ENCODE measurements at regions not wholly inside any gene's neighbourhood (a gene's known extent, or its start where the extent isn't known, plus 50 kb on each side); places are given as distances from the start of the nearest gene placed in this dataset.

DNA sequence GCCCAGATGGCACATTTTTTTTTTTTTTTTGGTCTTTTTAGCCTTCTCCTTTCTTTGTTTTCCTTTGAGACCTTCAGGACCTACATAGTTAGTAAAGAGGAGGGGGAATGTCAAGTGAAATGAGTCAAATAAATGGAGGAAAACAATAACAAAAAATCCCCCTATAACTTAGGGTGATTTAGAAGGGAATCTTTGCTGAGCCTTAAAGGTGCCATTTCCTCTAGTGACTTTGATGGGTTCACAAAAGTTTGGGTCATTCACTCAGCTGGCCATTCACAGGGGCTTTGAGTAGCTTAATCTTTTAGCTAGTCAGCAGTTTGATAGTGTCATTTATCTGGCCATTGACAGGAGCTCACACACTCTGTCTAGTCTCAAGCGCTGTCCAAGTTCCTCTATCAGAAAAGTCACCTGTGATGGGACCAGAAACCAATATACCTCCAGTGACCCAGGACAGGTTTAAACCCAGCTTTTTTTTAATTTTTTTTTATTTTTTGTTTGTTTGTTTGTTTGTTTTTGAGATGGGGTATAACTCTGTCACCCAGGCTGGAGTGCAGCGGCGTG is 275.1 kb upstream of the PRDM1 start:
- DNase-seq = no peak

DNA sequence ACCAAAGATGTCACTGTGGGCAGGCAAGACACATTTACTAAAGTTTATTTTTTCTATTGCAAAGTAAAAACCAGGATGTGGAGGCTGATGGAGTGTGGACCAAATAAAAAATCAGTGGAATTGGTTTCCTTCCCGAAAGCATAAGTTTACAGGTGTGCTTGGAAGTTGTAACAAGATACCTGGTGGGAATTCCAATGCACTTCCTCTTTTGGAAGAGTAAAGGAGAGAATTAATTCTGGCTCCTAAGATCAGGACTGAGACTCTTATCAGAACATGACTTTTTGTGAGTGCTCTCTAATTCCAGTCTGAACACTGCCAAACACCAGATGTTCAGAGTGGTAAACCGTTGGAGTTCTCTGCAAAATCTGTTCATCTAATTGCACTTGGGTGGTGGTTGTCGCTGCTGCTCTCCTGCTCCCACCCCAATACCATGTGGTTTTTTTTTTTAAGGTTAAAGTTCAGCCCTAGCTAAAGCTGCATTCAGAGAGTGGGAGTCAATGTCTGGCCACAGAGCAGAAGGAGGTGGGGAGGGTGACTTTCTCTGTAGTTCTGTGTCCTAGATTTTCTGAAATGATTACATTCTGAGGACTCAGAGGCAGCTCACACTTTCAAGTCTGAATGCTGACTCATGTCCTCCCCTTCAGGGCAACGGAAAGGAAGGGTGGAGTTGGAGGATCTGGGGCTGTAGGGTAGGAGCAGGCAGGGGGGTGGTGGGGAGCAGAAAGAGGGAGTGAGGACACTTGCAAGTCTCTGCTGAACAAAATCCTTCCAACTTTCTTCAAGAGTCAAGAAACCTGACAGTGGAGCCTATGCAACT is 275.8 kb upstream of the PRDM1 start:
- no peak for DNase-seq

DNA sequence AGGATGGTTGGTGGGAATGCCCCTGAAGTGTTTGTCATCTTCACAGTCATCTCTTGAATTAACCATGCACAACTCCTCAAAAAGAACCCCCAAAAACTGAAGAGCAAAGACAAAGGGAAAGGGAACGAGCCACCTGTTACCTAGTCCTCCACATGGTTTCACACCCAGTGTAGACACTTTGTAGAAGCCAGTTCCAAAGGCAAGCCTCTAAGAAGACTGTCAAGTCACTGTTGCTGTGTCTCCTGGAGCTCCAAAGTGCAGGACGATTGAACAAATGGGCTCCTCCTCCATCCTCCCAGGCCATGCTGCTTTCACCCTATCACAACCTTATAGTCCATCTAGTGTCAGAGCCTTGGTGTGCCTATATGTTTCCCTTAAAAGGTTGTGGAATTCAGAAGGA is 277.6 kb upstream of the PRDM1 start:
- no peak for DNase-seq

DNA sequence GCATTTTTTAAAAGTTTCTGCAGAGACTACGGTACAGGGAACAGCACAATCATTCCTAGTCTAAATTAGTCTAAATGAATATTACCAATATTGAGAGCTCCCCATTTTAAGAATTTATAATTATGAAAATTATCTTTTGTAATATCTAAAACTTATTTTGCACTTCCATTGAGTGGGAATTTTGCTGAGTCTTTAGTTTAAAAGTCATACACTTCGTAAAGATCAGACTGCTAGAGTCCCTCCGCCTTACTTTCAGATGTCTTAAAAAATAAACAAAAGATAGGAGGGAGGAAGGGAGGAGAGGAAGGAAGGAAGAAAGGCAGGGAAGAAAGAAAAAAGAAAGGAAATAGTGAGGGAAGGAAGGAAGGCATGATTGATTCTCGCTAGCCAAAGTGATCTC is 278.2 kb upstream of the PRDM1 start:
- no peak for DNase-seq

DNA sequence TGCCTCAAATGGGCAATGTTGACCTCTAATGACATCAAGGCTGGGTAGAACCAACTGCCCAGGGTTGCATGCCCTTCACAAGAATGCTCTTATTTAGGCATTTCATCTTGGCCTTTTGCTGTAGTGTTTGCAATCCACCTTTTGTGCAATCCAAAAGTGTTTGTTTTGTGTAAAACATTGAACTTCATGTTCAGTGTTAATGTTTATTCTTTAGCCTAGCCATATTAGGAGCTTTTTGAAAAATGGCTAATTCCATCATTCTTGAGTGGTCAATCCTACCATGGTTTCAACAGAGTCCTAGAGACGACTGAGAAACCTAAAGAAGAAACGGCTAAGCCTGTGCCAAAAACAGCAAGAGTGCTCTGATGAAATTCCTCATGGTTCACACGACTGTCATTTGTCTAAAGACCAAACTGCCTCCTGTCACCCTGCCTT is 279.6 kb upstream of the PRDM1 start:
- DNase-seq = no peak

DNA sequence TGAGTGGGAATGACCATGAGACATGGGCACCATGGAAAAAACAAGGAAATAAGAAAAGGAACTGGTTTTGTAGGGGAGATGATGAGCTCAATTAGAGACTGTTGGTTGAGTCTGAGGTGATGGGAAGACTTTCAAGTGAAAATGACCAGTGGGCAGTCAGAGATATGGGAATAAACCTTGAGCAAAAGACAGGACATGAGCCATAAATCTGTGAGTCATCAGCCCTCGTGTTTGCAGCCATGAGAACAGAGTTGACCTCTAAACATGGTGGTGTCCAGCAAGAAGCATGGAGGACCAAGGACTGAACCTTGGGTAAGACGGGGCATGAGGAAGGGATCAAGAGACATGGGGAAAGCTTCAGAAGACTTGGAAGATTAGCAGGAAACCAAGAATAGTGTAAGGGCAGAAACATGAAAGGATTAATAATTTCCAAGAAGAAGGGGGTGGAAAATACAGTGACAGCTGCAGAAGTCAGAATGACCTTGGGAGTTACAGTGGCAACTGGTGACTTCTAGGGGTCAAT is 280.6 kb upstream of the PRDM1 start:
- DNase-seq = no peak

DNA sequence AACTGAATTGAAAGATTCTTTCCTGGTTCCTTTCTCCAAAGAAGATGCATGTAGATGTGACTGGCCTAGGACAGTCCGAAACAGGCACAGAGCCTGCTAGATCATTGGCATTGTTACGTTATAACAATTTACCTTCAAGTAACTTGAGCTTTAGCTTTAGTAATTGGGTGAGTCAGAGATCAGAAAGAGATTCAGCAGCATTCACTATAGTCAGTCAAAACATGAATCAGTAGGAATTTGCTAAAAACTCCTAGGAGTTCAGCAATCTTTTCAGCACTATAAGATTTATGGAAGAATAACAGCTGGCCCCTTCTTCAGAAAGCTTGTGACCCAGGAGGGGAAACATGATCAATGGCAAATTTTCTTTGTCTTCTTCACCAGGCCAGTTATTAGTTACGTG is 281.7 kb upstream of the PRDM1 start:
- DNase-seq = no peak

DNA sequence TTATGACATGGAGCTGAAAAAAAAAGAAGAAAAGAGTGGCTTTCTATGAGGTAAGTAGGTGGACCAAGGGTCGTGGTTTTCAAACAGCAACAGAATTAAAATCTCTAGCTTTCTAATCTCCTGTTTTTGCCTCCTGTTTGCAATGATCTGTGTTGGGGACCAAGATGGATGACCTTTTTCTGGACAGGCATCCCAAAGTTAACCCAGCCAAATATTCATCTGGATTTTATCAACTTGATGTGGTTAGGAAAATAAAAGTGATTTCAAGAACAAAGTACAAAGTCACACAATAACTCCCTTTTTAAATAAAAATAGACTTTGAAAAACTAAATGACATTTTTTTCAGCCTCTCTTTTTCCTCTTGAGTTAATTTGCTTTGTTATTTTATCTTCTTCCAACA is 282.1 kb upstream of the PRDM1 start:
- DNase-seq = no peak

DNA sequence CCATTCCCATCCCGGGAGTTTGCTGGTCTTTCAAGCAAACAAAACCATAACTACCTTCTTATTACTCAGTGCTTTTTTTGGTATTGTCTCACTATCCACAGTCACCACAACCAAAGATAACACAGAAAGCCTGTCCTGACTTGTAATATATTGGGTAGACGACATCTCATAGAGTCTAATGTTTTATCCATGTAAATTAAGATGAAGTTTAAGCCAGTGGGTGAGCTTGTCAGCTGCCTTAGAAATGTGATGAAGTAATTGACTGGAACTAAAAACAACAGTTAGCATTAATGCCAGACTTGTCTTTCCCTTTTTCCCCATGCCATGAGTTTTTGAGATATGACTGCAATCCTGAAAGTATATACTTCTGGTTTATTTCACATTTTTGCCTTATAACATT is 282.7 kb upstream of the PRDM1 start:
- DNase-seq = no peak

DNA sequence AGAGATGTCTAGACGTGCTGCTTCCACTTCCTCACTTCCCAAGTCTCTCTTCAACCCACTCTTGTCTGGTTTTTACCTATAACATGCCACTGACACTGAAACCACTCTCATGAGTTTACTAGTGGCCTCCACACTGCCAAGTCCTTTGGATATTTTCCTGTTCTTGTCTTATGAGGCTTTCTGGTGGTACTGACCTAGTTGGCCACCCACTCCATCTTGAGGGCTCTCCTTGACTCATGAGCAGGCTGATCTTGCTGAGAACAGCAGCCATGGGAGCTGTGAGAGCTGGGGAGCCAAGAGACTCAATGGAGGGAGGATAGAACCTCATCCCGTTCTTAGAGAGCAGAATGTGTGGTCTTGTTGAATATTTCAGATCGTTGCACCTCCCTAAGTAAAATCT is 283.4 kb upstream of the PRDM1 start:
- no peak for DNase-seq

DNA sequence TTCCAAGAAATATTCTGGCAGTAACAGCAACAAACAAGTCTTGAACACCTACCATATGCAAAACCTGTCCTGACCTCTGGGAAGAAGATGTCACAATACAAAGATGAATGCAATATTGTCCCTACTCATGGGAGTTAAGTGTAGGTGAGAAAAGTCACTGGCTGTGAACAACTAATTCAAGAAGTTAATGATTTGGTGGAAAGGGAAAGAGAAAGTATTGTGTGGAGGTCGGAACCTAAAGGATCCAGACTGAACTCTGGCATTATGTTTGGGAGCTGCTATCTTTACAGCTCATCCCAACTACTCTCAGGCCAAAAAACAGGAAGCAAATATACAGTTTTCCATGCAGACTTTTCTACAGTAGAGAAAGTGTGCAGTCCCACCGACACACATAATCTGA is 285.3 kb upstream of the PRDM1 start:
- no peak for DNase-seq

DNA sequence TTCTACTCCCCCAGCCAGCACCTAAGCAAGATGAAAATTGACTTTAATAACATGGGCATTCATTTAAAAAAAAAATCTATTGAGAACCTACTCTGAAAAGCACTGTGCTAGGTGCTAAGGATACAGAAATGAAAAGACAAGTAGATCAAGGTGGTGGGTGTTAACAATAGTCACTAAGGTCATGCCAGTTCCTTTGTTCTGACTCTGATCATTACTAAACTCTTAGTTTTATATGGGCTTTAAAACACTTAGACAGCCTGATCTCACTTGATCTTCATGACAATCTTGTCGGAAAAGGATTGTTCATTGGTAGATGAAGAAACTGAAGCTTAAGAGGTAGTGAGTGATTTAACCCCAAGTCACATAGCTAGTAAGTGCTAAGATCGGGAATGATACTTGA is 285.7 kb upstream of the PRDM1 start:
- DNase-seq = no peak

DNA sequence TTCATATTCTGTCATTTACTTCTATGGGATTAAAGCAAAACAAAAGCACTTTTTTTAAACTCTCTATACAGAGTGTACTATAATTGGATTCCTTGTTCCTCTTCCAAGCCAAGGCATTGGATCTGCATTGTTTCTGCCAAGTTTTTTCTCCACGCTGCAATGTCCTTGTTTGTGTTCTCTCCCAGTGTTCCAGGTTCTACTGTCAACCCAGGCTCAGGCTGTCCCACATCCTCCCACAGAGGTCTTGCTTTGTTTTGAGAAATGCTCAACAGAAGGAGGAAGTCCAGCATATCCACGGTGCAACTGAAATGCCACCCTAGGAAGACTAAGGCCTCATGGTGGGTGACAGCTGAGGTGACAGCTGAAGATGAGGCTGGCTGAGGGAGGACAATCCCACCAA is 287.1 kb upstream of the PRDM1 start:
- peak in 1 of 14 donors; percentile 88 for DNase-seq

DNA sequence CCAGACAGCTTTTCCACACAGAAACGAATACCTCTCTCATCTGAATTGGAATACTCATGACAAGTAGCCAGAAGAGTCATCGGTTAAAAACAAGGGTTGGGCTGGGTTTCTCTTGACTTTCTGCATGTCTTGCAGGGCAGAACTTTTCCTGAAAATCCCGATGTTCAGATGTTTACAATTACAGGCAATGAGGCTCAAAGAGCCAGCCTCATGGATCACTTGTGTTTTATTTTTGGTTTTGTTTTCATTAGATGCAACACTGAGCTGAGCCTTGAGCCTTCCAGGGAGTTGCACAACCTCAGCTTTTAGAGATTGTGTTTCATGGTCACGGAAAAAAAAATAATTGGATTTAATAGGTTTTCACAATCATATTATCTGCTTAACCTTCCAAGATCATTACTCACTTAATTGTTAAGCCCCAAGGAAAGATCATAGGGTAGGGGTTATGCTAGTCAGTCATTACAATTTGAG is 288.1 kb upstream of the PRDM1 start:
- DNase-seq = no peak

DNA sequence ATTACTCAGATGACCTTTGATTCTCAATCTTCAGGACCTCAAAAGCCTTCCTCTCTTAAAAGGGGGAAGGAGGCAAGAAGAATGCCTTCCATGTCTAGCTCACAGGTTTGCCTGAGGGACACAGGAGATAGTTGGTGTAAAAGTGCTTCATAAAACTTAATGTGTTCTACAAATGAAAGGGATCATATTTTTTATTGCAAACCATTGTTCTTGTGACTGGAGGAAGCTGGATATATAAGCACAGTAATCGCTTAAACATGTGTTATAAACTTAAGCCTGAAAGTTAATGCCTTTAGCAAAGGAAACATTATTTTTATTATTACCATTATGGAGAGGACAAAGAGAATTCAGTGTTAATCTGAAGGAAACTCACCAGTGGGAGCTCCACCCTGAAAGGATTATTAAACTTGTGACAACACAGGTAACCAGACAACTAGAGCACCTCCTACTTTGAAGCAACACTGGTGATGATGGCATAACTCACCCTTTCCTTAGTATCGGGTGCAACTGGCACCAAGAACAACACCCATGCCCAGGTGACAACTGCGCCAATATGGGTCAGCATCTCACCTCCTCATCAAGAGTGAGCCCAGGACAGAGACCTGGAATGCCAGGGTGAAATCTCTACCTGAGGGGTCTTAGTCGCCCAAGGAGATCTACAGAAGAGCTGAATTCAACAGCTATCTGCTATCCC is 288.7 kb upstream of the PRDM1 start:
- no peak for DNase-seq

DNA sequence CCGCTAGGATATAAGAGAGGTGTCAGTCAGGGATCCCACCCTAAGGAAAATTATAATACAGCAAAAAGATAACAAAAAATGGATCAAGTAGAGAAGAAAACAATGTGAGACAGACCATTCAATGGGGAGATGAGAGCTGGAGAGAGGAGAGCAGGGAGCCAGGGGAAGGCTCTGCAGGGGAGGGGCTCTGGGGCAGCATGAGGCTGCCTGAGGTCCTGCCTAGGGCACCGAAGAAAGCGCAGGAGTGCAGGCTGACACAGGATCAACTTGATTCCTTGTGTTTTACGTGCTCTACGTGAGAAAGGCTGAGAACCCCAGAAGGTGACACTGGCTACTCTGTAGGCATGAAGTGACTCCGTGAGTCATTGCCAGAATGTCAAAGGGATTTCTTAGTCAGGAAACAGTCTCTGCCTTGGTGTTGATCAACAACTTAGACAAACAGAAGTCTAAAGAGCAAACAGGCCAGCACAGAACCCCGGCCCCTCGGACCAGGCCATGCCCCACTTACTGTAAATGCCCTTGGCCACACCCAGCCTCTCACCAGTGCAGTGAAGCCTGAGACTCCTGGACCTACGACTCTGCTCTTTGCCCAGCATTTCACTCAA is 290.1 kb upstream of the PRDM1 start:
- no peak for DNase-seq

DNA sequence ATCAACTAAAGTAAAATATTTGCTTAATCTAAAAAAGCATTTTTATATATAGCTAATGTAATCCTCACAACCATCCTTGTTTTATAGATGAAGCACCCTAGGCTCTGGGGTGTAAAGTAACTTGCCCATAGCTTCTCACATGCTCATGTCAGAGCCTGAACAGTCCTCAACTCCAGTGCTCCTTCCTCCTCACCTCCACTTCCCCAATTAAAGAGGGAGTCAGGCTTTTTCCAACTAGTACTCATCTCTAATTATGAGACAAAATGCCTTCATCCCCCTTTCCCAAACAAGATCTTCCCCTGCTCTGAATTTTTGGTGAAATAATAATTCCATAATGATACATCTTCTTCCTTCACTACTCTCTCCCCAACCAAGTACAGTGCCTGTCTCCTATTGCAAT is 290.8 kb upstream of the PRDM1 start:
- no peak for DNase-seq

DNA sequence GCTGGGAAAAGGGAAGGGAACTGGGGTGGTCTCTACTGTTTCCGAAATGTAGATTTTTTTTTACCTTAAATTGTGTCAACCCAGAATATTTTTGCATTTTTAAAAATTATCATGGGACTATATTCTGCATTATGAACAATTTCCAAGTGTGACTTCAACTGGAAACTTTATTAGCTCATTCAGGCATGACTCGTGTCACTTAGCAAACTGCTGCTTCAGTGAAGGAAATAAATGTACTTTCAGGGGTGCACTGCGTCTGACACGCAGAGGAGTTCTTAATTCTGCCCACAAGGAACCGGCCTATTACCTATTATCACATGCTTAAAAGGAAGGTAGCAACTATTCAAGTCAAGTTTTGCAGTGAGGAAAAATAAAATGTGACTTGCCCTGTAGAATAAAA is 291.3 kb upstream of the PRDM1 start:
- peak in 1 of 14 donors; percentile 15 for DNase-seq

DNA sequence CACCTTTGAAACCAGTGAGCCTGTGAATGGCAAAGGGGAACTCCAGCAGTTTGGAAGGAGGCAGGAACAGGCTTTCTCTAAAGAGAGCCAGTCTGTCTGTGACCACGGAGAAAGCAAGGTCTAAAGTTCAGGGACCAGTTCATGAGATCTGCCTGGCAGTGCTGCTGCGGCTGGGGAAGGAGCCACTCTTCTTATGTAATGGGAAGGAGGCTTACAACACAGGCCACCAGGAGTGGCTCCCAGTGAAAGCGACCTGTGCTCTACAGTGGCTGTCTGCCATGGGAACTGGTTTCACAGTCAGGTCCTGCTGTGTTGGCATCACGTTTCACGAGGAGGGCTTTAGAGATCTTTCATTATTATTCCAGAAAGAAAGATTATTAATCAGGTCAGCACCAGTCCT is 291.9 kb upstream of the PRDM1 start:
- DNase-seq = peak in 4 of 14 donors; percentile 2 to 60 (median 19)

DNA sequence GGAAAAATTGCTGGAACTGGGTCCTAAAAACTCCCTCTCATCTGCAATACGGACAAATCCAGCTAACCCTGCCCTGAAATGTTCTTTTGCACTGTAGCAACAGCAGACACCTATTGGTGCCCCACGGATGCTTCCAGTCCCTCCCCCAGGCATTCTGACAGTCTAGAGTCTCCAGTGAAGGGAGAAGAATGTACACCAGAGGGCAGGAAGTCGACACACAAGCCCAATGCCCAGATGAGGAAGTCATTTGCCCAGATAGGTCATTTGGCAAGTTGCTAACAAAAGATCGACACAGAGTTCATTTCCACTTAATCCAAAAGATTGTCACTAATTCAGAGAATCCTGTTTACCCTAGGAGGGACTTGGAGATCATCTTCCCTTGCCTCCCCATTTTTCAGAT is 293.0 kb upstream of the PRDM1 start:
- peak in 2 of 14 donors; percentile 6 to 9 for DNase-seq

DNA sequence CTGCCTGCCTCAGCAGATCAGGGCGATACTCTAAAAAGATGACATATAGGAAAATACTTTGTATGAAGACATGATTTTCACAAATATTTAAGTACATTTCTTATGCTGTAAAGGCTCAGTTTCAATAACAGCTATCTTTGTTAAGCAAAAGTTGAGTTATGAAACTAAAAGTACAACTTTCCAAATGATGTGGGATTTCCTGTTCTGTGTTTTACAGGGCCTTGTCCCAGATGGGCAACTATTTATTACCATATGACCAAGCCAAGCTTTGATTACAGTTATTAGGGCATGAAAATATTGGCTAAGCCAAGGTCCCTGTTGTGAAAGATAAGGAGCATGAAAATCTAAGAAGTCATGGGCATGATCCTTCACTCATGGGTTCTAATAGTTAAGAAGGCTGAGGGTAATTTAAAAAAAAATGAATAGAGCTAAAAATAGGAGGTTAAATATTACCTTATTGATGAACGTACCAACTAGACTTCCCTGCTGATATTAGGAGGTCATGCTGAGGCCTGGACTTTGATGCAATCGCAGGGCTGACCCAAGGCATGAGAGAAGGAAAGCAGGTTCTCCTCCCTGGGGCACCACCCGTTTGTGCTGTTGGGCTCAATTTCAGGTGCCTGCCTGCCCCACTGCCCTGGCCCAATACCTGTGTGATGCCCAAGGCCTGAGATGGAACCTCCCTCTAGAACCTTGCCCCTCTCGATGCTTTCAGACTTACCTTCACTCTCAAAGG is 294.4 kb upstream of the PRDM1 start:
- DNase-seq = no peak

DNA sequence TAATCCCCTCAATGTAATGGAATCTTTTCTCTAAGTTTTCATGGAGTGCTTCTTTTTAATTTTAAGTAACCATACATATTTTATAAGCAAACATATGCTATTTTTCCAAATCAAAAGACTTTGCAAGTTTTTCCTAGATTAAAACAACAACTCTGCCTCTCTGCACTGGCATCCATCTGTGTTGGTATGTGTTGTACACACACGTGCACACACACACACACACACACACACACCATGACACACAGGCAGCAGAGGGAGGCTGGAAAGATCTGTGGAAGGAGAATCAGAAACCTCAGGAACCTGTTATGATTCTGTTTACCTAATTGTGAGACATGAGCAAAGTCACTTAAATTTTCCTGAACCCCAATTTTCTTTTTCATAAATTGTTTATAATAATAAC is 295.0 kb upstream of the PRDM1 start:
- no peak for DNase-seq
